Loucy (cell line): ENCODE measurements at regions not wholly inside any gene's neighbourhood (a gene's known extent, or its start where the extent isn't known, plus 50 kb on each side); places are given as distances from the start of the nearest gene placed in this dataset.

Experiments
- H2AFZ ChIP-seq: fragments of 200-600 bp; sonication (generic); 2 replicates; pipeline ENCODE4 v1.6.0; 2016; ENCODE audit warnings: antibody characterized with exemption, mild to moderate bottlenecking, low read length, moderate library complexity
- H3F3A ChIP-seq: fragments of 200-600 bp; 2 replicates; pipeline ENCODE4 v1.6.0; 2016; ENCODE audit warnings: antibody characterized with exemption, low read depth, mild to moderate bottlenecking
- H3K27me3 ChIP-seq: fragments of 200-600 bp; sonication (generic); 2 replicates; pipeline ENCODE4 v1.6.1; 2014; ENCODE audit warnings: low read length, mild to moderate bottlenecking; ENCODE audit not compliant: insufficient read depth, poor library complexity, severe bottlenecking
- H3K36me3 ChIP-seq: fragments of 200-600 bp; sonication (generic); 2 replicates; pipeline ENCODE4 v1.6.1; 2016; ENCODE audit warnings: low read length; ENCODE audit not compliant: insufficient read depth
- H3K4me1 ChIP-seq: fragments of 200-600 bp; sonication (generic); 2 replicates; pipeline ENCODE4 v1.5.1; 2014; ENCODE audit warnings: low read length, mild to moderate bottlenecking; ENCODE audit not compliant: insufficient read depth, poor library complexity, severe bottlenecking
- H3K4me2 ChIP-seq: fragments of 200-600 bp; sonication (generic); 2 replicates; pipeline ENCODE4 v1.6.0; 2014; ENCODE audit warnings: antibody characterized with exemption, low read length, low read depth, mild to moderate bottlenecking; ENCODE audit not compliant: poor library complexity, severe bottlenecking
- H3K4me3 ChIP-seq: fragments of 200-600 bp; sonication (generic); 2 replicates; pipeline ENCODE4 v1.5.1; 2014; ENCODE audit warnings: low read length, mild to moderate bottlenecking, mixed read lengths; ENCODE audit not compliant: poor library complexity, severe bottlenecking
- H3K79me2 ChIP-seq: fragments of 200-600 bp; sonication (generic); 2 replicates; pipeline ENCODE4 v1.6.1; 2014; ENCODE audit warnings: low read length; ENCODE audit not compliant: insufficient read depth
- H3K9ac ChIP-seq: fragments of 200-600 bp; sonication (generic); 2 replicates; pipeline ENCODE4 v1.6.0; 2014; ENCODE audit warnings: mild to moderate bottlenecking, low read depth, low read length, moderate library complexity; ENCODE audit not compliant: poor library complexity, severe bottlenecking
- H3K9me2 ChIP-seq: fragments of 200-600 bp; sonication (generic); replicated peaks from 2 replicates; pipeline ENCODE4 v1.6.1; 2016; ENCODE audit warnings: low read depth, low read length, mixed read lengths
- H3K9me3 ChIP-seq: fragments of 200-600 bp; sonication (generic); 2 replicates; pipeline ENCODE4 v1.6.1; 2014; ENCODE audit warnings: mild to moderate bottlenecking, antibody characterized with exemption, low read length, low read depth; ENCODE audit not compliant: insufficient read depth
- H4K20me1 ChIP-seq: fragments of 200-600 bp; sonication (generic); 2 replicates; pipeline ENCODE4 v1.6.0; 2014; ENCODE audit warnings: antibody characterized with exemption, low read length, mild to moderate bottlenecking; ENCODE audit not compliant: insufficient read depth, poor library complexity, severe bottlenecking
- CTCF ChIP-seq: fragments of 200-600 bp; sonication (generic); conservative IDR thresholded peaks from 2 replicates; pipeline ENCODE4 v1.5.1; 2014; ENCODE audit warnings: mild to moderate bottlenecking, antibody characterized with exemption, low read length
- EZH2phosphoT487 ChIP-seq: fragments of 200-600 bp; IDR thresholded peaks from 2 replicates; pipeline ENCODE4 v1.6.1; 2018; ENCODE audit warnings: antibody characterized with exemption, mild to moderate bottlenecking, moderate library complexity, borderline replicate concordance

GRCh38 chr6:6825193-6825784 lies 236.8 kb downstream of the LY86 start:
- Histone ChIP-seq H3K36me3 (no peaks in the 10 kb centered on the region), H3K9me3 (no peaks in the 10 kb centered on the region), H3F3A (no peaks in the 10 kb centered on the region), H3K4me1 (peaks cover 50% of the 10 kb centered on the region), H4K20me1 (no peaks in the 10 kb centered on the region), H3K27me3 (no peaks in the 10 kb centered on the region), H3K79me2 (no peaks in the 10 kb centered on the region), H3K4me2 (peak overlapping the region; percentile 82), H3K4me3 (peak overlapping the region; percentile 54), H2AFZ (no peak overlapping the region), H3K9me2 (no peaks in the 10 kb centered on the region), H3K9ac (peak overlapping the region; percentile 71)
- TF ChIP-seq CTCF = no peak
- no peak for TF ChIP-seq EZH2phosphoT487

GRCh38 chr6:6826095-6826901 lies 237.8 kb downstream of the LY86 start:
- H3K4me1 ChIP-seq = peaks cover 50% of the 10 kb centered on the region
- no peaks in the 10 kb centered on the region for H3K27me3 ChIP-seq
- peak overlapping the region; percentile 35; the same call in 1 of the 2 replicates for H2AFZ ChIP-seq
- no peaks in the 10 kb centered on the region for H3K9me2 ChIP-seq
- no peaks in the 10 kb centered on the region for H3F3A ChIP-seq
- no peaks in the 10 kb centered on the region for H3K36me3 ChIP-seq
- H3K4me3 ChIP-seq = peak overlapping the region; percentile 54
- H4K20me1 ChIP-seq = no peaks in the 10 kb centered on the region
- H3K4me2 ChIP-seq = peak overlapping the region; percentile 82
- no peaks in the 10 kb centered on the region for H3K9me3 ChIP-seq
- no peaks in the 10 kb centered on the region for H3K79me2 ChIP-seq
- peak overlapping the region; percentile 71 for H3K9ac ChIP-seq
- TF ChIP-seq EZH2phosphoT487 (no peak), CTCF (no peak)

- Histone ChIP-seq H3K9ac (peak overlapping the region; percentile 71), H3F3A (no peaks in the 10 kb centered on the region), H3K4me2 (peak overlapping the region; percentile 82), H3K79me2 (no peaks in the 10 kb centered on the region), H3K27me3 (no peaks in the 10 kb centered on the region), H3K36me3 (no peaks in the 10 kb centered on the region), H3K9me2 (no peaks in the 10 kb centered on the region), H3K4me3 (peak overlapping the region; percentile 39), H4K20me1 (no peaks in the 10 kb centered on the region), H3K4me1 (peaks cover 50% of the 10 kb centered on the region), H2AFZ (peak overlapping the region; percentile 10; the same call in 1 of the 2 replicates), H3K9me3 (no peaks in the 10 kb centered on the region)
- no peak for TF ChIP-seq CTCF
- TF ChIP-seq EZH2phosphoT487 = no peak
Measured at GRCh38 chr6:6826961-6827360, 238.4 kb downstream of the LY86 start.
